ENCODE measurements at regions not wholly inside any gene's neighbourhood (a gene's known extent, or its start where the extent isn't known, plus 50 kb on each side); places are given as distances from the start of the nearest gene placed in this dataset.

DNA sequence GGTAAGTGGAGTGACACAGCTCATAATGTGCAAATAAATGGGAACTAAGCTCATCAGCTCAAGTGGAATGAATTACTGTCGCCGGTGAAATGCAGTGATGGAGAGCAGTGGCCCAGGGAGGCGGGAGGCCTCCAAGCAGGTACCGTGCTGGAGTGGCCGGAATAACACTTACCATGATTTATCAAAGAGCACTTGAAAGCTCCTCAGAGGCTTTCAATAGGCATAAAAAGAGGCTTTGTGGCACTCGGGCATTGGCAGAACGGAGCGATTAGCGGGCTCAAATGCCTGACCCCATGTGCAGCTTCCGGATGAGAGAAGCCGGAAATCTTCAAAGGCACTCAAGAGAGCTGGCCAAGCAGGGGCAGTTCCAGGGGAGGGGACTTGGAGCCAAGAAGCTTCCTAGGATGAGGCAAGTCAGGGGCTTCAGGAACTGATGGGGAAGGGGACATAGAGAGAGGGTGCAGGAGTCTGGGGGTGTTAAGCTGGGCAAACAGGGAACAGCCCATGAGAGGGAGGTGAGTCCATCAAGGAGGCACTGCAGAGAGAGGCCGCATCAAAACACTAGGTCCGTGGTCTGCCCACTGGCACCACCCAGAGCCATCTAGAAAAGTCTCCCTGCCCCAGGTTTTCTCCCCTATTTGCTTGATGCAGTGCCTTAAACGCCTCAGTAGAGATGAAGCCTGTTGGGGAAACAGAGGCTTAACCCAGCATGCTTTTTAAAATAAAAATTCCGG lies 144.0 kb upstream of the IRX6 start:
- DNase-seq: peak; percentile 80

DNA sequence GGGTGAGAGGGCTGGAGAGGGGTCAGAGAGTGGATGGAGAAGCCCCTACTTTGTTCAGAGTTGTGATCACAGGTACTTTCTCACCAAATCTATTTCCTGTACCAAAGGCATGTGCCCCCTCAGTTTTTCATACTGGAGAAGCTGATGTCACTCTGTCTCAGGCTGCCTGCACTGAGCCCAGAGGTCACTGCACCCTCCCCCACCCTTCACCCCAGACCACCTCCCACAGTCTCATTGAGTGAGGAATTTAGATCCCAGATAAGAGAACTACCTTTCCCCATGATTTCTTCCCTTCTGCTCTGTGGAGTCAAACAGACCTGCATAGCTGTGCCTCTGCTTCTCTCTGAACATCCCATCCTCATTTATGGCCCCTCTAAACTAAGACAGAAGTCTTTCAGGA lies 140.0 kb upstream of the IRX6 start:
- no peak for DNase-seq

- DNase-seq: no peak
Measured at GRCh38 chr16:55184619-55185018, 139.4 kb upstream of the IRX6 start.

- no peak for DNase-seq
Measured at GRCh38 chr16:55189224-55189623, 134.8 kb upstream of the IRX6 start.

DNA sequence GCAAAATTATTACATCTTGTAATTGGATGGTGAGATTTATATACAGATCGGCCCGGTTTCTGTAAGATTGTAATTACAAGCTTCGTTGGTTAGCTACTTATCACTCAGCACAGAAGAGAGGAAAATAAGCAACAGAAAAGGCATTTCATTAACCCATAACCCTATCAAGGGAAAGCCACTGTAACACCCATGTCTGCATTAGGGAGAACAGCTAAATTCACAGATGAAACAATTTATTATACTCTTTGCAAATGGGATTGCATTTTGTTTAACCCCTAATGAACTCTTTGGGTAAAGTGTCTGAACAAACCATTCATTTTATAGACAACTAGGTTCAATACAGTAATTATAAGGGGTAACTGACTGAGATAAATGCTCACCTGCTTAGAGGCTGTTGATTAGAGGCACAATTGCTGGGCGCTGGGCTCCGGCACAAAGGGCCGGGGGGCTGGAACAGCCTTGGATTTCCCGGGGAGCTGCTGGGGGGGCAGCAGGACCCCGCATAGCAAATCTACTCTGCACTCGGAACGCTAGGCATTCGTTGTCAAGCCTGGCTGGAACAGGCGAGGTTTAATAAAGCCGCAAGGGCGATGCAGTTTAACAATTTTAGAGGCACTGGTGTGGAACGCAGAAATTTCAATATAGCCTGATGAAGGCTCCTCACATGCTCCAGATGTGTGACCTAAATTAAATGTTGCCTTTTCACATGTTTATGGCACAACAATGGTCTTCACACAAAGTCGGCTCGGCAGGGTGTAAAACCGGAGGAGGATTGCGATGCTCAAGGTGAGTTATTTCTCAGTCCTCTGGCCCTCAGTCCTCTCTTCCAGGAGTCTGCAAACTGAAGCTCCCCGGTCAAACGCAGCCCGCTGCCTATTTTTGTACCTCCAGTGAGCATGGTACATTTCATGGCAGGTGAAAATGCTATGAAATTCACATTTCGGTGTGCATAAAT lies 134.0 kb upstream of the IRX6 start:
- no peak for DNase-seq

GRCh38 chr16:55192734-55193133 lies 131.3 kb upstream of the IRX6 start:
- no peak for DNase-seq

- no peak for DNase-seq
Measured at GRCh38 chr16:55203570-55203969, 120.4 kb upstream of the IRX6 start.

DNA sequence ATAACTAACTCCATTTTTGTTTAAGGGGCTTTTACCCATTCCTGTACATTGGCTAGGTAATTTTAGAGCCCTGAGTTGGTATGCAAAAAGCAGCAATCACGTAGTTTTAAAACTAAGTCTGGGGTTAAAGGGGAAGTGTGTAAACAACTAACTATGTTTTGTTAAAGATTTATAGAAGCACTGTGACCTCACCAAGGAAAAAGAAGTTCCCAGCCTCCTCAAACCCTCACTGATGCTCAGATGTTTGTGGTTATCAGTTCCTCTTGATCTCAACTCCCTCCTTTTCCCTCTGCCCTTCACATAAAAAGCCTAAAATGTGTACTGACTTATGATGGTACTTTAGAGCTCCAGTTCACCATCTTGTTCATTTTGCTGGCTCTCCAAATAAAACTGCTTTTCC lies 119.9 kb upstream of the IRX6 start:
- DNase-seq: no peak

- DNase-seq: no peak
Measured at GRCh38 chr16:55204923-55205322, 119.1 kb upstream of the IRX6 start.

DNA sequence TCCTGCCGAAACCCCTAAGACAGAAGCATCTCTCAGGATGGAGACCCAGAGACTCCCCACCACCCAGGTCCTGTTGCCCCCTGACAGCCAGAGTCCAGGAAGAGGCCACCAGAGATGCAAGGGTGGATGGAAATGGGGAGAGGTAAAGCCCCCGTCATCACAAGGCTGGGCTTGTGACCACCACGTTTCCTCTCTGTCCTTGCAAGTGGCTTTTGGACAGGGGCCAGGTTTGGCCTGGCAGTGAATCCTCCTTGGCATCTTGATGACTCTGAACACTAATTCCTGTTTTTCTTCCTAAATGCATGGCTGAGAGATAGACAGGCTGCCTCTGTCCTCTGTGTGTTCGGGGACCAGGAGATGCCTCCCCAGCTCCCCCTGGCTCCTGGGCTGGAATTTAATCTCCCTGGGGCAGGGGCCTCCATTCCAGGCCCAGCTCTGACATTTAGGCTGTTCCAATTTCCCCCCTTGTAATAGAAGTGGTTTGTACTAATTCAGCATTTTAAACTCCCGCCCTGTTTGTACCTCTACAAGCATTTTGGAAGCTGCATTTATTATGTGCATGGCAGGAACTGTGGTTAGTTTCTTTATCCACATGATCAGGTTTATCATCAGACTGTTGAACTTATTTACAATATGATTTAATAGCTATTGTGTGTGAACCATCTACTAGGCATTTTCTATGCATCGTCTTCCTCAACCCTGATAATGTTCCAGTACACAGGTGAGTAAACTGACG lies 116.1 kb upstream of the IRX6 start:
- DNase-seq: no peak

DNA sequence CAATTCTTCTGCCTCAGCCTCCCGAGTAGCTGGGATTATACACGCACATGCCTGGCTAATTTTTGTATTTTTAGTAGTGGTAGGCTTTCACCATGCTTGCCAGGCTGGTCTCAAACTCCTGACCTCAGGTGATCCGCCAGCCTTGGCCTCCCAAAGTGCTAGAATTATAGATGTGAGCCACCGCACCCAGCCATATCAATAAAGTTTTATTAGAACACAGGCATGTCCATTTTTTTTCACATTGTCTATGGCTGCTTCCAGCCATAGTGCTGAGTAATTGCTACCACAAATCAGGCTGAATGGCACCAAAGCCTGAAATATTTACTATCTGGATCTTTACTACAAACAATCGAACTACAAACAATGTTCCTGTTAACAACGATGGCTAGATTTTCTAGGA lies 114.4 kb upstream of the IRX6 start:
- no peak for DNase-seq

DNA sequence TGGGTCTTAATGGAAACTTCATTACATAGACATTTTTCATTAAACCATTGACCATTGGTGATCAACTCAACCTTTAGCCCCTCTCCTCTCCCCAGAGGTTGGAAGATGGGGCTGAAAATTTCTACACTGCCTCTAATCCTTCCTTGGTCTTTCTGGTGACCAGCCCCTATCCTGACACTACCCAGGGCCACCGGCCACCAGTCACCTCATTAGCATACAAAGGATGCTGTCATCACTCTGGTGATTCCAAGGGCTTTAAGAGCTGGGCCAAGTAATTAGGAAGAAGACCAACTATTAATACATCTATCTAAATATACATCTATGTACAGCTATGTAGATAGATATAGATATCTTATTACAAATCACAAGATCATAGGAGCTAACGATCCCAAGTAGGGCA lies 111.2 kb upstream of the IRX6 start:
- DNase-seq: no peak

GRCh38 chr16:55214412-55214811 lies 109.6 kb upstream of the IRX6 start:
- DNase-seq: no peak

DNA sequence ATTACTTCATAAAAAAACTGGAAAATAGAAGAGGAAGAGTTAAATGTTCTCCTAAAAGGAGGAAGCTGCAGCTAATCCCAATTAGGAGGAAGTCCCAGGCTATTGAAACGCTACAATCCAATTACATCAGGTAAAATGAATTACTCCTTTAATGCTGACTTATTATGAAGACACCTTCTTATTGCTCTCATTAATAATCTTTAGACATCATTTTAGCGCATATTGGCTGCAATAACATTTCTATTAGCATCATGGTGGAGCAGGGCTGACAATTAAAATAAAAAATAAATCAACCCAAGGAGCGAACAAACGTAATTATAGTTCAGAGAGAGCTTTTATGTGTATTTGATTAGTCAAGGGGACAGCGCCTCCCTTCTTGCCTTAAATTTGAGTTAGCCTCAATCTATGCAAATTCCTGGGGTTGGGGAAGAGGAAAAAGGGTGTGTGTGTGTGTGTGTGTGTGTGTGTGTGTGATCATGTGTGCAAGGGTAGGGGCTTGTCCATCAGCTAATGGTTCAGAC lies 109.0 kb upstream of the IRX6 start:
- DNase-seq: no peak

DNA sequence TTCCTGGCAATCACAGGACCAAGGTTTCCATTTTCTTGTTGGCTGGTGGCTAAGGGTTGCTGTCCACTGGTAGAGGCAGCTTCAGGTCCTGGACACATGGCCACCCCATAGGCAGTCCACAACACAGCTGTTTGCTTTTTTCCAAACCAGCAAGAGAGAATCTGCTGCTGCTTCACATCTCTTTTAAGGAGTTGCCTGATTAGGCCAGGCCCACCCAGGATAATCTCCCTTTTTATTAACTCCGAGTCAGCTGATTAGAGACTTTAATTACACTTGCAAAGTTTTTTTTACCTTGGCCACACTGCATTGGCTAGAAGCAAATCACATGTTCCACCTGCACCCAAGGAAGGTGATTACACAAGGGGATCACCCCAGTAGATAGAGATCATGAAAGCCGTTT lies 106.6 kb upstream of the IRX6 start:
- no peak for DNase-seq

DNA sequence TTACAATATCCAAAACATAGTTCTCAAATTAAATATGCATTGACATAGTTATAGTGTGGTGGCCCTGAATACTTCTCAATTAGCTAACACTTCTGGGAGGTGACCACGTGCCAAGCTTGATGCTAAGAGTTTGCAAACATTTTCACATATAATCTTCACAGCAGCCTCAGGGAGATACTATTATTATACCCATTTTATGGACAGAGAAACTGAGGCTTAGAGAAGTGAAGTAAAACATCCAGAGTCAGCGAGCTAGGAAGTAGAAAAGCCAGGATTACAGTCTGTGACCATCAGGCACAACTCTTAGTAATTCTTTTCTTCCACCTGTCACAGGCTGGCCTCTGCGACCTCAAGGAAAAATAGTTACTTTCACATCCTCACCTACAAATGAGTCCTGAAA lies 102.2 kb upstream of the IRX6 start:
- DNase-seq: no peak

DNA sequence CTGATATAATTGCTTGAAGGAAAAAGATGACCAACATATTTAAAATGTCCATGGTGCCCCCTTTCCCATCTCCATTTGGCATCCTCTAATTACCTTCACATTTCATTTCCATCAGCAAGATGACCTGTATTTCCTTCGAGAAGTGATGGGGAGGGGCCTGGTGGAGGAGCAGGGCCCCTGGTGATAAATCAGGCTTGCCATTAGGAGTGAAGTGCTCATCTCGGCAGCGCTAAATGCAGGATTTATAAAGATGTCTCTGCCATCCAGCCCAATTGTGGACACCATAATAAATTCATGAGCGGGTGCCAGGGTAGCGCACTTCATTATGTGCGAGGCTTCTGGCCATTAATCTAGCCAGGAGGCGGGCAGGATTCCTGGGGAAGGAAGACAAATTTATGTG lies 101.5 kb upstream of the IRX6 start:
- no peak for DNase-seq

DNA sequence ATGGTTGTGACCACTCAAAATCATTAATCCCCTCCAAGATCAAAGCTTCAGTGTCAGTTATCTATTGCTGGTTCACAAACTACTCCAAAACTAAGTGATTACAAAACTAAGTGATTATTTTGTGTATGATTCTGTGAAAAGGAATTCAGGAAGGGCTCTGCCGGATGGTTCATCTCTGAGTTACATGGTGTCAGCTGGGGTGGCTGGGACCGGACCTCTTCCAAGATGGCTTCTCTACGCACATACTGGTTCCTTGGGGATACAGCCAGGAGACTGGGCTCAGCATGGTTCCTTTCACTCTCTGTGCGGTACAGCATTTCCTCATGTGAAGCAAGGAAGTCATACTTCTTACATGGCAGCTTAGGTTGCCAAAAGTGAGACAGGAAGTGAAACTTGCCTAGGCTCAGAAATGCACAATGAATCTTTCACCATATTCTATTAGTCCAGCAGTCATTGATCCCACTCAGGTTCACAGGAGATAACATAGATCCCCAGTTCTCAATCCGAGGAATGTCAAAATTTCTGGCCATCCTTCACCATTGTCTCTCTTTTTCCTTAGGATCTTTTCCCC lies 97.9 kb upstream of the IRX6 start:
- no peak for DNase-seq

GRCh38 chr16:55232822-55233221 lies 91.2 kb upstream of the IRX6 start:
- DNase-seq: no peak

DNA sequence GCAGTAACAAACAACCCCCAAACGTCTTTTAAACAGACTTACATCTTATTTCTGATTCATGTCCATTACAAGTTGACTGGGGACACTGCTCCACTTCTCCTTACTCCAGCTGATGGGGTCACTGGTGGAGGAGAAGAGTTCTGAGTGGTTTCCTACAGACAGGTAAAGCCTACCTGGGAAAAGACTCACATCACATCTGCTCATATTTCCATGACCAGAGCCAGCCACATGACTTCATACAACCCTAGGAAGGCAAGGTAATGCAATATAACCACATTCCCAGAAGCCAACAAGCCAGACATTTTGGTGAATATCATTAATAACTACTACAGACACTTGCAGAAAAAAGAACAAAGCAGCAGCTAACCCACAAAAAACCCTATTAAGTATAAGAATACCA lies 90.5 kb upstream of the IRX6 start:
- DNase-seq: no peak

GRCh38 chr16:55236655-55237054 lies 87.3 kb upstream of the IRX6 start:
- no peak for DNase-seq

- DNase-seq: no peak
Measured at GRCh38 chr16:55239723-55240122, 84.3 kb upstream of the IRX6 start.

DNA sequence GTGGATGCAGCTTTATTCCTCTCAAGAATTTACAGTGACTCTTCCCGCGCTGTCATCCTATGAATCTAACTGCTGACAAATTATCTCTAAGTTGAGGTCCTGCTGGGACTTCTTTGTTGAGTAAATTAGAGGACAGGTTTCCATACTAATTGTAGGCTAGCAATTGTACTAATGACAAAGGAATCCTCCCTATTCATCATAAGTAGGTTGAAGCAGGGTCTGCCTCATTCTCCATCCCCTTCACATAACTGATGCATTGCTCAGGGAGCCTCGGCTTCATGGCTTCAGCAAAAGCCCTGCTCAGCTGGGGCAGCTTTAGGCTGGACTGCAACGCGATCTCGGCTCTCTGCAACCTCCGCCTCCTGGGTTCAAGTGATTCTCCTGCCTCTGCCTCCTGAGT lies 83.1 kb upstream of the IRX6 start:
- DNase-seq: no peak

Data from NCI-H524 treated with DMSO at 0.1 percent for 48 hours (cell line).